Coronary artery (tissue), 2 donors: ENCODE measurements at regions not wholly inside any gene's neighbourhood (a gene's known extent, or its start where the extent isn't known, plus 50 kb on each side); places are given as distances from the start of the nearest gene placed in this dataset.

ENCODE experiments used
- DNase-seq: peaks from one replicate; pipeline ENCODE4 v3.0.0-alpha.2; 2017; ENCODE audit warnings: low spot score
- H3K27ac ChIP-seq, 2 donors: fragments of 200-600 bp; sonication (generic); one replicate each; pipeline ENCODE4 v1.5.1; 2016 to 2019
- H3K4me3 ChIP-seq: fragments of 200-600 bp; sonication (generic); 2 replicates; pipeline ENCODE4 v1.5.1; 2016; ENCODE audit warnings: mild to moderate bottlenecking, moderate library complexity
- TF ChIP-seq, protein P1 (sequence below): fragments of 200-600 bp; sonication (generic); IDR thresholded peaks from one replicate; pipeline ENCODE4 v1.5.1; 2019; ENCODE audit warnings: antibody characterized with exemption

DNA sequence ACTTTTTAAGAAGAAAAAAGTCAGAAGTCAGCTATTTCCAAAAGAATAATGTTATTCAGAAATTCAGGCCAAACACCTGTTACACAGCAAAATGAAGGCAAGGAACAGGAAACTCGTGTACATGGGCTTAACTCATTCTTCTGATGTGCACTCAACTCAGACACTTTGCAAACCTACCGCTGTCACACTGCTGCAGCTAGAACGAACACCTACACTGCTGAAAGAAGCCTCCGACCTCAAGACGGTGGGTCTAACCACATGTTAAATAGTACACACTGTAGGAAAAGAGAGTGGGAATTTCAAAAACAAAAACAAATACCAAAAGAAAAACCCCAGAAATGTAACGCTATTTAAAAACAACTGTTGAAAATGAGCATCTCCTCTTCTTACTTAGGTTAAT lies 384.5 kb downstream of the IRX1 start:
- TF ChIP-seq, protein P1, sequence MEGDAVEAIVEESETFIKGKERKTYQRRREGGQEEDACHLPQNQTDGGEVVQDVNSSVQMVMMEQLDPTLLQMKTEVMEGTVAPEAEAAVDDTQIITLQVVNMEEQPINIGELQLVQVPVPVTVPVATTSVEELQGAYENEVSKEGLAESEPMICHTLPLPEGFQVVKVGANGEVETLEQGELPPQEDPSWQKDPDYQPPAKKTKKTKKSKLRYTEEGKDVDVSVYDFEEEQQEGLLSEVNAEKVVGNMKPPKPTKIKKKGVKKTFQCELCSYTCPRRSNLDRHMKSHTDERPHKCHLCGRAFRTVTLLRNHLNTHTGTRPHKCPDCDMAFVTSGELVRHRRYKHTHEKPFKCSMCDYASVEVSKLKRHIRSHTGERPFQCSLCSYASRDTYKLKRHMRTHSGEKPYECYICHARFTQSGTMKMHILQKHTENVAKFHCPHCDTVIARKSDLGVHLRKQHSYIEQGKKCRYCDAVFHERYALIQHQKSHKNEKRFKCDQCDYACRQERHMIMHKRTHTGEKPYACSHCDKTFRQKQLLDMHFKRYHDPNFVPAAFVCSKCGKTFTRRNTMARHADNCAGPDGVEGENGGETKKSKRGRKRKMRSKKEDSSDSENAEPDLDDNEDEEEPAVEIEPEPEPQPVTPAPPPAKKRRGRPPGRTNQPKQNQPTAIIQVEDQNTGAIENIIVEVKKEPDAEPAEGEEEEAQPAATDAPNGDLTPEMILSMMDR = no peak
- Histone ChIP-seq H3K27ac (no peak overlapping the region), H3K4me3 (no peak overlapping the region)
- no peak for DNase-seq

DNA sequence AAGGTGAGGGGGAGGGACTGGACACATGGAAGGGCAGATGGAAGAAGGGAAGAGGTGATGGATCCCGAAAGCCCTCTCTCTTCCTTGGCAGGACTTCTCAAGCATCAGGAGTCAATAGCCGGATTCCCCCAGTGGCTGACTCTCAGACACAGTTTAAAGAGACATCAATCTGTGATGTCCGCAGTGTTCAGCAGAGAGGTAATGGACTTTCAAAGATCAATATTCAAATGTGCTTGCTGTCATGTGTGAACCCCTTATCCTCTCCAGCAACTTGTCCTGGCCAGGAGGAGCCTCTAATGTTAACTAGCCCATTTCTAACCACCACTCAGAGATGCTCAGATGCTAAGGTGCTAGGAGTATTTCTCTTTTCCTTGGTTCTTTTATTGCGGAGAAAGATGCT lies 392.2 kb downstream of the IRX1 start:
- no peak for DNase-seq
- Histone ChIP-seq H3K27ac (no peak overlapping the region), H3K4me3 (no peak overlapping the region)
- TF ChIP-seq, protein P1 = no peak

DNA sequence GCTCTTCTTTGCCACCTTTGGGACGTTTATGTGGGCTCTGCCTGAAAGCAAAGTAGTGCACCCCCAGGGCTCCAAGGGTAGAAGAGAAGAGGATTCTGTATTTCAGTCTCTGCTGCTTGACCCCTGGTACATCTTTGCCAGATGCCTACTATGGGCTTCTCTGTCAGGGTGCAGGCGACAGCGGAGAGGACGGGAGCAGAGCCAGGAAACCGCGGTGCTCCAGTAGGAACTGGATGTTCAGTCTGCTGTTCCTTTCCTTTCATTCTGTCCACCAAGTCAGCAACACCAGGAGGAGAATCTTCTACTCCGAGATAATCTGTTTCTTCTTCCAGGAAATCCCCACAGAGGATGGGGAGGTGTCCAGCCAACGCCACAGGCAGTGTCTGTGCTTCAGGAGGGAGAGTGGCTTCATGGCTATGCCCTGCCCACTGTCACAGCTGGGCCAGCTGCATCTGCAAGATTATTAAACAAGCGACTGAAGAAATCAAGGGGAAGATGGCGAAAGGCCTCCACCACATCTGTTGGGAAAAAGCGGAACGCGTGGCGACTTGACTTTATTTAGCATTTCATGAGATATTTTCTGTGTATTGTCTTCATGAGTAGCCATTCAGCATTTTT lies 398.3 kb downstream of the IRX1 start:
- Histone ChIP-seq H3K4me3 (peak overlapping the region; percentile 39), H3K27ac (peak overlapping the region in 1 of 2 donors; percentile 73)
- DNase-seq = no peak
- TF ChIP-seq, protein P1 = no peak

DNA sequence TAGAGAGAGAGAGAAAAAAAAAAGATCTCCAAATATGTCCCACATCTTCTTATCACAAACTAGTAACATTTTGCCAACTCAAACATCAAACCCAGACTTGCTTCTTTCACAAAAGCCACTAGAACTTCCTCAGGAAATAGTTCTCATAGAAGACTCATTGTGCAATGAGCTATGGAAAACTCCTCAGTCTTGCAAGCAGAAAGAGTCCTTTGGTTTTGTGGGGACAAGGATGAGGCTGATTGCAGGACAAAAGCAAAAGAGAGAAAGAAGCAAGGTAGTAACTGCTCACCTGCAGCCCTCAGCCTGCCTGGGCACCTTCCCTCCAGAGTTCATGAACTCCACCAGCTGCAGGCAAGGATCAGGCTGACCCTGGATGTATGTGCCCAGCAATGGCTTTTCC lies 399.0 kb downstream of the IRX1 start:
- no peak for DNase-seq
- TF ChIP-seq, protein P1 = no peak
- Histone ChIP-seq H3K4me3 (no peak overlapping the region), H3K27ac (peak overlapping the region in 1 of 2 donors; percentile 53)

DNA sequence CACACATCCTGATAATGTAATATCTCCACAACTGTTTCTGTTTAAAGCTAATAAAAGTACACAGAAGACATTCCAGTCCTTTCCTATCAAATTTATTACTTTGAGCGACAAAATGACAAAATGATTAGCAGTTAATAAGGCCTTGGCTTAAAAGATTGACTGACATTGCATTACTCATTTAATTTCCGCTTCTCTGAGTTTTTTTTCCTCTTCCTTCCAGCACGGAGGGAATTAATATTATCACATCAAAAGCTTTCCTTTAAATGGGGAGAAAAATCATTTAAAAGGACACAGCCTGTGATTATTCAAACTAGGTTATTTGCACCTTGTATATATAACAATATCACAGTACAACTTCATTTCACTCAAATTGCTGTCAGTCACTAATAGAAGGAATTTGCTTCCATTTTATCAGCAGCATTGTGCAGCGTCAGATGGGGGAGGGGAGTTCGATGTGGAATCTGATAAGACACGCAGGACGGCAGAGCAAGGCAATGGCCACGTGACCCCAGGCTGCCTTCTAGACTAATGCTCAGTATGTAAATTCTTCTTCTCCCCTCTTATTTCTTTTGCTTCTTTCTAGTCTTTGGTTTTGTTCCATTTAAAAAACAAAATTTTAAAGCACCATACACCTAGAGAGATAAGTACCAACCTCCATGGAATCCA lies 400.5 kb downstream of the IRX1 start:
- TF ChIP-seq, protein P1 = no peak
- Histone ChIP-seq H3K27ac (no peak overlapping the region), H3K4me3 (no peak overlapping the region)
- no peak for DNase-seq

DNA sequence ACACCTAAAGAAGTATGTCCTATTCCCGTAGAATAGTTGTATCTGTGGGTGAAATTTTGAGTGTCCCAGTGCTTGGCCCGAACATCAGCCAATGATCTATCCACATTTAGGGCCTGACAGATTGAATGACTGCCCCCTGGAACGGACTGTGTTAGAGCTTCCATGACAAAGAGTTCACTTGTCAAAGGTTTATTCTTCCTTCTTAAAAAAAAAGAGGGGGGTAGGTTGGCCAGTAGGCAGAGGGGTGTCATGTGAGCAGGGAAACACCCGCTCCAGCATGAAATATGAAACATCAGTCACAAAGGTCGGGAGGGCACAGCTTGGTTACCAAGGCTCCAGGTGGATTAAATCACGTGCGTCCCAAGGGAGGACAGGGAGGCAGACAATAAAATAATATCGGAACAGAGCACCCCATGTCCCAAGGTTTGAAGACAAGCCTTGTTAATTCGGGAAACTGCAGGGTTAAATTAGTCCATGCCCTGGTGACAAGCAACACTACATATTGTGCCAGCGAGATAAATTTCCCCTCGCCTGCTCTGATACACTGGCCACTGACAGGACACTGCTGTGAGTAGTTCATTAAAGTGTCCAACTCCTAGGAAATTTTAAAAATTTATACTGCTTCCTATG lies 401.2 kb downstream of the IRX1 start:
- TF ChIP-seq, protein P1 = no peak
- no peak overlapping the region for H3K27ac ChIP-seq
- no peak for DNase-seq

DNA sequence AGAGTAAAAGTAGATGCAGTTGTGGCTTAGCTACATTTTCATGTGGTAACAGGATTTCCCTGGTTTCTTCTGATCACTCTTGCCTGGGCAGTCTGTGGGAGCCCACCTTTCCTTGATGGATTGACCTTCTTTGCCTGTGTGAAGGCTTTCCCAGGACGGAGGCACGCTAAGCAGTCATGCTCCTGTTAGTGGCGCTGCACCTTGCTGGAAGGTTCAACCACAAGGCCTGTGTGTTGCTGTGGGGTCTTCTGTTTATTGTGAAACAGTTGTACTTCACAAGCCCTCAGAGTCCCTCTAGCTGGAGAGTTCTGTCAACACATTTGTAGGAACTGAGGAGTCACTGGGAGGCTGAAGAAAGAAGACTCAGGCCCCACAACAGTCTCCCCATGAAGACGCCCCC lies 402.0 kb downstream of the IRX1 start:
- Histone ChIP-seq H3K4me3 (no peak overlapping the region), H3K27ac (no peak overlapping the region)
- DNase-seq = no peak
- TF ChIP-seq, protein P1 = no peak

More for the DNA sequence above, 401.2 kb downstream of the IRX1 start:
- H3K4me3 ChIP-seq = no peak overlapping the region
